Hematopoietic multipotent progenitor cell treated with erythropoietin and hydrocortisone succinate and interleukin-3 and kit ligand, for 15 days (in vitro differentiated cells): ENCODE measurements at regions not wholly inside any gene's neighbourhood (a gene's known extent, or its start where the extent isn't known, plus 50 kb on each side); places are given as distances from the start of the nearest gene placed in this dataset.
"Not testable (repeated sequence)": the region's sequence is repeated elsewhere in the genome, so short reads cannot be mapped to it uniquely, and the experiment has no call there.

Experiments
- DNase-seq: peaks from one replicate; pipeline ENCODE4 v3.0.0-alpha.2; 2015; ENCODE audit warnings: low spot score

DNA sequence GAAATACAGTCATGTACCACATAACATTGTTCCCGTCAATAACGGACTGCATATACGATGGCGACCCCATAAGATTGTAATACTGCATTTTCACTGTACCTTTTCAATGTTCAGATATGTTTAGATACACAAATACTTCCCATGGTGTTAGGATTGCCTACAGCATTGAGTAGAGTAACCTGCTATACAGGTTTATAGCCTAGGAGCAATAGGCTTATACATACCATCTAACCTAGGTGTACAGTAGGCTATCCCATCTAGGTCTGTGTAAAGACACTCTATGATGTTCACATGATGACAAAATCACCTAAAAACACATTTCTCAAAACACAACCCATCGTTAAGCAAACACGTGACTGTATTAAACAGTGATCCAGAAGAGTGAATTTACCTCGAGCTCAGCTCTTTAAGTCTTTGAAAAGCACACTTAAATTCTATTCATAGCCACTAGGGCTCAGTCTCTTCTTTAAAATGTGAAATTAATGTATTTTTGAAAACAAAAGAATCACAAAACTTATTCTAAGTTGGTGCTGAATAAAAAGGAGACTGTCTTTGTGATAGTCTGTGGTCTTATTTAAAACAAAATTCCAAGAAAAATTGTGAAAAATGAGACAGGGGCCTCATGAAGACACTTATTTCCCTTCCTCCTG, 239.1 kb upstream of the ARID2 start:
- no peak for DNase-seq

DNA sequence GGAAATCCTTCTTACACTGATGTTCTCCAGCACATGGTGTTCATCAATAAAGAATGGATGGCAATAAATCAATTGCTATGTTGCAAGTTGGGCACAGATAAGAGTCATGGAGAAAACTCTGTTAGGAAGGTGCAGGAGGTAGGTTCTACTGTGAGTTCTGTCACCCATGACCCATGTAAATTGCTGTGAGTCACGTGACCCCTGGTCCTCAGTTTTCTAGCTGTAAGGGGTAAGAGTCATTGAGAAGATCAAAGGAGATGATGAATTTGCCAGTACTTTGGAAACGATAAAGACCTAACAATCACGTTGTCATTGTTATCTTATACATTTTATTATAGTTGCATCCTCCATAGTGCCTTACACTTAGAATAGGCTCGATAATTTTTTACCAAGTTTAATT, 235.2 kb upstream of the ARID2 start:
- no peak for DNase-seq

DNA sequence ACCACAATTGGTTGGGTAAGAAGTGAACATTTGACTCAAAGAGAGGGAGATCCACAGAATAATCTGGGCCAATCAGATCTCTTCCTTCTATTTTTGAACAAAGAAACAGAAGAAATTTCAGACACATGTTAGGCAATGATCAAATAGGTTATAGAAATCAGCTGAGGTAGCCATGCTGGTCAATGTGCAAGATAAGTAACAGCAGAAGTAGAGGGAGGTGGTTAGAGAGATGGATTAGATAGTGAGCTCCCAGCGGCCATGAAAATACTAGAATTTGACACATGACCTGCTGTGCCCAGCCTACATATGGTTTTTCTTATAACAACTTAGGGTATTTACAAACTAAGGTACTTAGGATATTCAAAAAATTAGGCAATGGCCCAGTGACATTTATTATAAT, 230.9 kb upstream of the ARID2 start:
- DNase-seq, result no peak

DNA sequence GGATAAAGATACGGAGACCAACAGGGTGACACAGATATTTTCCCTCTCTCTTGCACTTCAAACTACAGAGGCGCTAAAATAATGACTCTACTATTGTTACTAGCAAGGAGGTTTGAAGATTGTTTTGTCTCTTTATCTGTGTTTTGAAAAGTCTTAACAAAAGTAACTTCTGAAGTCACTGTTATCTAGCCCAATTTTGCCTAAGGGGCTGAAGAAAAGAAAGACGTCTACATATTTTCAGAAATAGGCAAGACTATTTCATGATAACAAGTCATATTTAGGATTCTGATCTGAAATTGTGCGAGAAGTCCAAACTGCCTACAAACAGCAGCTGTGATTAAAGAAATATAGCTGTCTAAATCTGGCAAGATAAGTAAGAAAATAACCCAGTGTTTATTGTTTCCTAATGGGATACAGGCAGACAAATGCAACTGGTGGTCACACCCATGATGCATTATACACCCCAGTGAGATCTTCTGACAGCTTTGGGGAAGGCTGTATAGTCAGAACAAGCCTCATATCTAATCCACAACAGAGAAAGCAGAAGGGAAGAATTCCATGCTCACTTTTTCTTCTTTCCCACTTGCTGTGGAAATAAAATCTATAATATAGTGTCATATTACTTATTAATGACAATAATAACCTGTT, 226.9 kb upstream of the ARID2 start:
- no peak for DNase-seq

DNA sequence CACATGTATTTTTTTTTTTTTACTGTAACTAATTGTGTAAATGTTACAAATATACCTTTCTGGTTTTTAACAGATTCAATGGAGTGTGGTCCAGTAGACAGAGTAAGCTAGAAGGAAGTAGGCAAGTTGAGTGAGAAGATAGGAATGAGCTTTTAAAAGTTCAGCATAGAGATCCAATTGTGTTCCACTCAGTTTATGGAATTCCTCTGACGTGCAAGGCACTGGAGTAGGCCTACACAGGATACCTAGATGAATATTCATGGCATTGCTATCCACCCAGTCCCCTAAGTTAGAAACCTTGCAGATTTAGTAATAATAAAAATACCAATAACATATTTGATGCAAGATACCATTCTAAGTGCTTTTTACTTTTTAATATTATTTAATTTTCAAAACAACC, 225.6 kb upstream of the ARID2 start:
- DNase-seq, result no peak

DNA sequence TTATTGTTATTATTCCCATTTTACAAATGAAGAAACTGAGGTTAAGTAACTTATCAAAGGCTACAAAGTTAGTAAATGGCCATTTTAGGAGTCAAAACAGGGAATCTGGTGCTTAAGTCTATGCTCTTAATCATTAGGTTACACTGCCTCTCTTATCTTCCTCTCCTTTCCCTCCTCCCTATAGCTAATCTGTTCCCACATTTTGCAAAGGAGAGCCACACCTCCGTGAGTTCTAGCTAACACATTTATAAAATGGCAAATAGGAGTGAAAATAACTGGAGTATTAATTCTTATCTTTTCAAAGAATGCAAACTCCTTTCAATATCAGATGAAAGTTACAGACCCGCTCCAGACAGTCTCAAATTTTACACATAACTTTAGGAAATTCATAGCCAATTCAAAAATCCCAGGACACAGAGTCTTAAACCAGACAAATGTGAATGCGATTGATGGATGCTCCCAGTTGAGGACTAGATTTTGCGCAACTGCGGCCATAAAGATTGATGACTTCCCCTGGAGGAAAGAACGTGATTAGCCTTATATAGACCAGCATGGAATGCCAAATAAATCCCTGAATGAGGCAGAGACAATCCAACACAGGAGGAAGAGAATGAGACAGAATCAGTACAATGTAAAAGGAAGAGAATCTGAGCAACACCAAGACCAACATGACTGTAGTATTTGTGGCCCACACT, 225.0 kb upstream of the ARID2 start:
- DNase-seq, result no peak

DNA sequence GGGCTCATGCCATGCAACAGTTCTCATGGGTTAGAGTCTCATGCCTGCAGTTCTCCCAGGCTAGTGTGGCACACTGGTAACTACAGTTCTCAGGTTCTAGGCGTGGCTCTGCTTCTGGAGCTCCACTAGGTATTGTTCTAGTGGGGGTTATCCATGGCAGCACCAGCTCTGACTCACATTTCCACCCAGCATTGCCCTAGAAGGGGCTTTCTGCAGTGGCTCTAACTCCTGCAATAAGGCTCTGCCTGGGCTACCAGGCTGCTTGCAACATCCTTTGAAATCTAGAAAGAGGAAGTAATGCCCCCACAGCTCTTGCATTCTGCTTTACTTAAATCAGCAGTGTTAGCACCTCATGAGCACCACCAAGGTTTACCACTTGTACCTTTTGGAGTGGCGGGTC, 220.3 kb upstream of the ARID2 start:
- no peak for DNase-seq

DNA sequence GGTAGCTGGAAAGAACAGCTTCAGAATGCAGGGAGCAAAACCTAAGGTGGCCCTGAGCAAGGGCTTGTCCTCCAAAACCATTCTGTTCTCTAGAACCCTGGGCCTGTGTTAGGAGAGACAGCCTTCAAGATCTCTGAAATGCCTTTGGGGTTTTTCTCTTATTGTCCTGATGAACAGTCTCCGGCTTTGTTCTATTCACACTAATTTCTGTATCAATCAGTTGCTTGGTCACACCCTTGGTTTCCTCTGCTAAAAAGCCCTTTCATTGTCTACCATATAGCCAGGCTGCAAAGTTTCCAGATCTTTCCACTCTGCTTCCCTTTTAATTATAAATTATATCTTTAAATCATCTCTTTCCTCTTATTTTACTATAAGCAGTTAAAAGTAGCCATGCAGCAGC, 219.9 kb upstream of the ARID2 start:
- DNase-seq, result no peak

DNA sequence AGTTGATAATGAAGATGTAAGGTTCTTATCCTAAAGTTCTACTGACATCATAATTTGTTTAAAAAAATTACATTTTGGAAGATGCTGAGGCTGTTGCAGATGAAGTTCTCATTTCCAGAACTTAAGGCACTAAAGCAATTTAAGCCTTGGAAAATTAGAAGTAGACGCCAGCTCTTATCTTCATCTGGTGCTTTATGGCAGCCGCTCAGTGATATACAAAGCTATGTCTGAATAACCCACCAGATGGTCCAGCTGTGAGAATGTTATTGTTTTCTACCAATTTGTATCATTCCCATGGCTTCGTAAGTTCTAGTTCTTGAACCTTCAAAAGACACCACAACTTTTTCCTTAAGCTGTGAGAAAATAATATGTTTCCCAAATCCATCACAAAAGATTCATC, 212.1 kb upstream of the ARID2 start:
- DNase-seq, result no peak

DNA sequence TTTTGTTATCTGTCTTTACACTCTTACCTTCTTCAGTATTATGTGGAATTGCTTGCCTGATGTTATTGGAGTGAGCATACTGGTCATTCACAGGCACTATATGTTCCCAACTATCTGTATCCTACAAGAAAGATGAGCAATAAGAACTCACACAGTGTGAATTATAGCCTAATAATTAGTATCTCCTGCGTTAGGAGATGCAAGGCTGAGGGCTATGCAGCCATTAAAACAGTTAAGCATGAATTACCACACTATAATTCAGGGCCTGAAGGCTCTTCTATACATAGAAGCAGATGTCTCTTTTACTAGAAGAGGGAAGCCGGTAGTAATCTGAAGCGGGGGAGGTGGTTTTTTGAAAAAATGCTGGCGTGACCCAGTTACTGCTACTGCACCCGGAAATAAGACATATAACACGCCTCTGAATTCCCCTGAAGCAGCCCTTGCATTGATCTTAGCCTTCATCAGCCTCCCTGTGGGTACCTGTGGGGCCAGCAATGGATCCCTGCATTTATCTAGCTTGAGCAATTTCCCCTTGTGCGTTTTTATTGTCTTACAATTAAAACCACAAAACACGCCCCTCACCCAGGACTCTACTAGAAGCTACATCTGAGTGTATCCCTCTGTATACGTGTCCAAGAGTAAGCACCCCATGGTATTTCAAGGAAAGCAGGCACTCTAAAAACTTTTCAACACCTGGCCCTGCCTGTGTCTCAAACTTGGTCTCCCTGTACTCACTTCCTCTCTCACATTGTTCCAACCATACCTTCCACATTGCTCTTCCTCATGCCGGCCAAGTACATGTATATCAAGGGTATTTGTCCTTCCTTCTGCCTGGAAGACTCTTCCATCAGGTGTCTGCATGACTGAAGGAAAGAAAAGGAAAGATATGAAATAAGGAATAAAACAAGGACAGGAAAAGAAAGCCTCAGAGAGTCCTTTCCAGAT, 210.9 kb upstream of the ARID2 start:
- no peak for DNase-seq

DNA sequence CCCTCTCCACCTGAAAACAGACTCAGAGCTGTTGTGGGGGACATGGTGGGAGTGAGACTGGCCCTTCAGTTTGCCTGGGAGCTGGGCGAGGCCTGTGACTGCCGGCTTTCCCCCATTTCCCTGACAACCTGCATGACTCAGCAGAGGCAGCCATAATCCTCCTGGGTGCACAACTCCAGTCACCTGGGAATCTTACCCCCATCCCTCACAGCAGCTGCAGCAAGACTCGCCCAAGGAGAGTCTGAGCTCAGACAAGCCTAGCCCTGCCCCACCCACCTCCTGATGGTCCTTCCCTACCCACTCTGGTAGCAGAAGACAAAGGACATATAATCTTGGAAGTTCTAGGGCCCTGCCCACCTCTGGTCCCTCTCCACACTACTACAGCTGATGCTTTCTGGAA, 207.3 kb upstream of the ARID2 start:
- no peak for DNase-seq

DNA sequence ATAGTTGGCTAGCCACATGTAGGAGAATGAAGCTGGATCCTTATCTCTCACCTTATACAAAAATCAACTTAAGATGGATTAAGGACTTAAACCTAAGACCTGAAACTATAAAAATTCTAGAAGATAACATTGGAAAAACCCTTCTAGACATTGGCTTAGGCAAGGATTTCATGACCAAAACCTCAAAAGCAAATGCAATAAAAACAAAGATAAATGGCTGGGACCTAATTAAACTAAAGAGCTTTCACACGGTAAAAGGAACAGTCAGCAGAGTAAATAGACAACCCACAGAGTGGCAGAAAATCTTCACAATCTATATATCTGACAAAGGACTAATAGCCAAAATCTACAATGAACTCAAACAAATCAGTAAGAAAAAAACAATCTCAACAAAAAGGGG, 202.7 kb upstream of the ARID2 start:
- DNase-seq, result not testable (repeated sequence)

DNA sequence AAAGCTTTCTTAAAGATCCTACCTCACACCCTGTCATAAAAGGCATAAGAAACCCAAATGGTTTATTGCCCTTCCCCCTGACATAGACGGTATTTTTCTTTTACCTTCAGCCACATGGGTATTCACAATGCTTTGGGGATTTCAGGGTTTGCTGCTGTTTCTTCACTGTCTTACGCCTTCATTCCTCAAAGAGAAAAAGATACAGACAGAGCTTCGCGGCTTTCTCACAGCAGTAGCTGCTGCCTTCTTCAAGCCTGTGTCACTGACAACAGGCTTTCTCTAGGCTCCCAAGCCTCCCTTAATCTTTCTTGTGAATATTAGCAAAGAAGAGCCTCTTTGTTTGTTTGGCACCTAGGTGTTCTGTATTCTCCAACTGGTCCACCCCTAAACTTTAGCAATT, 197.4 kb upstream of the ARID2 start:
- no peak for DNase-seq

DNA sequence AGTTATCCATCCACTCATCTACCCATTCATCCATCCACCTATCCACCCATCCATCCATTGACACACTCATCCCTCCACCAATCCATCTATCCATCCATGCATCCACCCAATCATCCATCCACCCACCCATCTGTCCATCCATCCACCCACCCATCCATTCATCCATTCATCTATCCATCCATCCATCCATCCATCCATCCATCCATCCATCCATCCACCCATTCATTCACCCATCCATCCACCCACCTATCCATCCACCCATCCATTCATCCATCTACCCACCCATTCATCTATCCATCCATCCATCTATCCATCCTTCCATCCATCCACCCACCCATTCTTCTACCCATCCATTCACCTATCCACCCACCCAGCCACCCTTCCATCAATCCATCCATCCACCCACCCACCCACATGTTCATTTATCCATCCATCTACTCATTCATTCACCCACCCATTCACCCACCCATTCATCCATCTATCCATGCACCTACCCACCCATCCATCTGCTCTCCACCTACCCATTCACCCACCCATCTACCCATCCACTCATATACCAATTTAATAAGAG, 193.8 kb upstream of the ARID2 start:
- no peak for DNase-seq

DNA sequence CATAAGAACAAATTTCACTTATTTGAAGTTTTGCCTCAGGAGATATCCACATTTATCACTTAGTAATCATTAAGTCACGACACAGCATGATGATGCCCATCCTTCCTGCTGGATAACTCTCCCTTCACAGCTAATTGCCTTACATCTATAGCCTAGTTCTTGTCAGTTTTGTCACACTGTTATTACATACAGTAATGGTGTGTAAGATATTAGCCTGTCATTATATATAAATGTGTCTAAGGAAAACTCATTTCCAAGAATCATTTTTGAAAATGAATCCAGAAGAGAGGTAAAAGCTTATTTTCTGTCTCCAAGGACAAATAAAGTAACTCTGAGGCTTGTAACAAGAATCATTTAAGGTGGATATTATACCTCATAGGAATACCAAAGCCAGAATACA, 193.2 kb upstream of the ARID2 start:
- no peak for DNase-seq

DNA sequence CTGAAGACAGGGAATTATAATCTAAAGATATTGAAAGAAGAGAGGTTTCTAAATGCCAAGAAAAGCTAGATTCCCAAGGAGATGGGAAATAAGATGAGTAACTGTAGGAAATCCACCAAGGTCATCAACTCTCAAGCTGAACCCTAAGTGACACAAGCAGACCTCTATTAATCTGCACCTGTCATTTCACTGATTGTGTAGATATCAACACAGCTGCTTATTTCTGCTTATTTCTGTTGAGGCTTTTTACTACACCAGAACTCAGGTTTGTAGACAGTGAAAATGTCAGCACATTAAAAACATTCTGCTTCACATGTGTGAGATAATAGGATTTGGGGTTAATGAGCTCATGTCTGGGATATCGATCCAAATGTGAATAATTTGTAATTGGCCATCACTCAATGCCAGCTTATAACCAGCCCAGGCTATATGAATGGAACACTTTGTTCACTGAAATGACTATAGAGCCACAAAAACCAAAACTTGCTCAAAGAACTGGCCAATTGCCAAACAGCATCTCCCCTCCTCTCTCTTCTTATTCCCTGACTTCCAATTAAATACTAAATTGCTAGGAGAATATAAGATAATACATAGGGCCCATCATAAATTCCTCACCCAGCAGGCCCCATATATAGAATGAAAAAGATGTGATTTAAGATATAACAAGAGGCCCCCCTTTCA, 188.7 kb upstream of the ARID2 start:
- no peak for DNase-seq

DNA sequence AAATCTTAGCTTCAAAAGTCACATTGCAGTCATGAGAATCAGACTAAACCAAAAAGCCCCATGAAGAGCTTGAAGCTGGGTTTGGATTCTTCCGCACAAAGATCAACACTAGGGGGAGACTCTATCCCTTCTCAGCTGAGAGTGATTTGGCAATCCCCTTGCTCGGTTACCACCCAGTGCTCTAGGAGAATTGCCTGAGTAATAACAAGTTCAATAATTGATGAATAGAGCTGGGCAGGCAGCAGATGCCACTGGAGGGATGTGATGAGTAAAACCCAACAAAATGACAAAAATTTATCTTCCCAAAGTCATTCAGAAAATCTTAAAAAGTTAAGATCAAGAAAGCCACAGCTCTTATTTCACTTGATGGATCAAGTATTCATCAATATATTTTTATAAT, 185.6 kb upstream of the ARID2 start:
- DNase-seq, result peak; percentile 51

DNA sequence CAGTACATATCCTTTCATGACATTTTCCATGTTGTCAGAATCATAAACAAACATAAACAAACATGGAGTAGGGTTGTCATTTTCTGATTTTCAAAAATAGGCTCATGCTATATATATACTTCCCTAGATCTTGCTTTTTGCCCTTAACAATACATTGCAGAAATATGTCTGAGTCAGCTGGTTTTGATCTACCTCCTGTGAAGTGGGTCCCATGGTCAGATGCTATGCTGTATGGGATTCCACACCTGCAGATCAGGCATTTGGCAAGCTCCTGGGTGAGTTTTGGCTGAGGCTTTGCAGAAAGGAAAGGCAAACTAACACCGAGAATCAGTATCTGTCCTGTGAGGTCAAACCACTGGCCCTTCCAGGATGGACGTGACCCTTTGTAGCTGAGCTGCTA, 183.0 kb upstream of the ARID2 start:
- no peak for DNase-seq

DNA sequence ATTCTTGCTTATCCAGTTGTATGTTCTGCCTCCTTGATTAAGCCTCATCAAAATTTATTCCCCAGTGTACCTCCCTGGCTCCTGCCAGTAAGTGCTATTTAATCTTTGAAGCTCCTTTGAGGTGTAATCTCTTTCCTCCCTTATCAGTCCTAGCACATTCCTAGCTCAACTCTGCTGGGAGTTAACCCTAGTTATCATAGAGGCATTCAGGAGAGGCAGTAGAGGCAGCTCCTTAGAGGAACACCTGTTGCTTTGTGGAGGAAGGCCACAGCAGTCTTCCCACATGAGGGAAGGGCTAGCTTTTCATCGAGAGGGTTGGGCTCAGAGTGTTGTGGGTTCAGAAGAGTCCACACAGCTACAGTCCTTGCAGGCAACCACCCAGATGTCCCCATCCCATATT, 182.4 kb upstream of the ARID2 start:
- no peak for DNase-seq

DNA sequence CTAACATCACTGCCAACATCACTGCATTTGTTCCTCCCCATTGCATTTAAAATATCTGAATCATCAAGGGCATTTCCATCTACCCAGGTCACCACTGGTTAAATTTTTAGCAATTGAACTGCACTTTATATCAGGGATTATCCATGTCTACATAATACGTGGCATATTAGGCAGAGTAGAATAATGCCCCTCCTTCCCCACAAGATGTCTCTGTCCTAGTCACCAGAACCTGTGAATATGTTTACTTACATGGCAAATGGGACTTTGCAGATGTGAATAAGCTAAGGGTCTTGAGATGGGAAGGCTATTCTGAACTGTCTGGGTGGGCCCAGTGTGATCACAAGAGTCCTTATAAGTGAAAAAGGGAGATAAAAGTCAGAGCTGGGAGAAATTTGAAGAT, 181.7 kb upstream of the ARID2 start:
- no peak for DNase-seq

DNA sequence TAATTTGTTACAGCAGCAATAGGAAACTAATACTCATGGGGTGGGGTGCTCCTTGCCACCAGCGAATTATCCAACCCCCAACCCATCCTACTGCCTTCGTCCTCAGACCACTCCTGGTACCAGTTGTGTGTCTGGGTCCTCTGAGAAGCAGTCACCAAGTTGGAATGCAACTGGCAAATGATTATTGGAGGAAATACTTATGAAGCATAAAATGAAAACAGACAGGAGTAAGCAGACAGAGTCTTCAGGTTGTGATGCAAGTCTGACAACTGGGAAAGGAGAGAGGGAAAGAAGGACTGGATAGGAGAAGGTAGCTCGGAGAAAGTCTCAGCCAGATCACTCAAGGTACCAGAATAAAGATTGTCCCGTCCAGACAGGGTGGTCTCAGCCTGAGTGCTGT, 181.1 kb upstream of the ARID2 start:
- DNase-seq, result no peak
